H9 (cell line): ENCODE measurements at regions not wholly inside any gene's neighbourhood (a gene's known extent, or its start where the extent isn't known, plus 50 kb on each side); places are given as distances from the start of the nearest gene placed in this dataset.

ENCODE experiments used
- DNase-seq: peaks from one replicate; pipeline ENCODE4 v3.0.0-alpha.2; 2017
- H2AFZ ChIP-seq: one replicate; pipeline ENCODE4 v1.6.1; 2013; ENCODE audit warnings: mild to moderate bottlenecking, low read length, control low read depth, moderate library complexity
- H2AK5ac ChIP-seq: 2 replicates; pipeline ENCODE4 v1.6.1; 2013; ENCODE audit warnings: low read length, control low read depth, mixed read lengths; ENCODE audit not compliant: insufficient read length
- H2BK120ac ChIP-seq: one replicate; pipeline ENCODE4 v1.6.1; 2013; ENCODE audit warnings: low read depth, mild to moderate bottlenecking, low read length, control low read depth, inconsistent platforms; ENCODE audit not compliant: poor library complexity, severe bottlenecking
- H2BK12ac ChIP-seq: 2 replicates; pipeline ENCODE4 v1.6.1; 2013; ENCODE audit warnings: low read length, control low read depth, mixed read lengths, low read depth; ENCODE audit not compliant: insufficient read length
- H2BK15ac ChIP-seq: 2 replicates; pipeline ENCODE4 v1.6.1; 2013; ENCODE audit warnings: low read depth, low read length, control low read depth
- H2BK20ac ChIP-seq: one replicate; pipeline ENCODE4 v1.6.1; 2013; ENCODE audit warnings: low read depth, mild to moderate bottlenecking, low read length, control low read depth, inconsistent platforms; ENCODE audit not compliant: poor library complexity, severe bottlenecking
- H2BK5ac ChIP-seq: 2 replicates; pipeline ENCODE4 v1.6.1; 2013; ENCODE audit warnings: low read length, control low read depth, mixed read lengths; ENCODE audit not compliant: insufficient read length
- H3K14ac ChIP-seq: 2 replicates; pipeline ENCODE4 v1.6.1; 2013; ENCODE audit warnings: low read length, control low read depth; ENCODE audit not compliant: insufficient read depth
- H3K18ac ChIP-seq: 2 replicates; pipeline ENCODE4 v1.6.1; 2013; ENCODE audit warnings: low read depth, mild to moderate bottlenecking, mixed read lengths, low read length, control low read depth; ENCODE audit not compliant: insufficient read length
- H3K23ac ChIP-seq: 2 replicates; pipeline ENCODE4 v1.6.1; 2013; ENCODE audit warnings: low read length, control low read depth, mixed read lengths, low read depth; ENCODE audit not compliant: insufficient read length
- H3K23me2 ChIP-seq: 2 replicates; pipeline ENCODE4 v1.6.1; 2013; ENCODE audit warnings: low read depth, mild to moderate bottlenecking, mixed read lengths, low read length, control low read depth; ENCODE audit not compliant: insufficient read length, poor library complexity, severe bottlenecking
- H3K27ac ChIP-seq: 2 replicates; pipeline ENCODE4 v1.5.1; 2013; ENCODE audit warnings: low read length, control low read depth, mixed read lengths, low read depth; ENCODE audit not compliant: insufficient read length
- H3K27me3 ChIP-seq: 2 replicates; pipeline ENCODE4 v1.6.1; 2013; ENCODE audit warnings: low read length, control low read depth, inconsistent platforms; ENCODE audit not compliant: insufficient read depth
- H3K4ac ChIP-seq: 2 replicates; pipeline ENCODE4 v1.6.1; 2013; ENCODE audit warnings: low read depth, mild to moderate bottlenecking, control low read depth, inconsistent platforms, low read length, moderate library complexity
- H3K4me1 ChIP-seq: 2 replicates; pipeline ENCODE4 v1.6.1; 2013; ENCODE audit warnings: low read length, control low read depth, inconsistent platforms; ENCODE audit not compliant: insufficient read depth
- H3K4me2 ChIP-seq: 2 replicates; pipeline ENCODE4 v1.6.1; 2013; ENCODE audit warnings: low read length, control low read depth, mixed read lengths; ENCODE audit not compliant: insufficient read length, insufficient read depth
- H3K56ac ChIP-seq: 2 replicates; pipeline ENCODE4 v1.6.1; 2013; ENCODE audit warnings: low read depth, mild to moderate bottlenecking, mixed read lengths, low read length, control low read depth; ENCODE audit not compliant: insufficient read length
- H3K79me1 ChIP-seq: 2 replicates; pipeline ENCODE4 v1.6.1; 2013; ENCODE audit warnings: low read depth, mild to moderate bottlenecking, moderate library complexity, low read length, control low read depth, inconsistent platforms; ENCODE audit not compliant: insufficient read depth, poor library complexity, severe bottlenecking
- H3K79me2 ChIP-seq: 2 replicates; pipeline ENCODE4 v1.6.1; 2013; ENCODE audit warnings: low read length, control low read depth, inconsistent platforms; ENCODE audit not compliant: insufficient read depth
- H3K9ac ChIP-seq: 2 replicates; pipeline ENCODE4 v1.6.1; 2013; ENCODE audit warnings: low read length, control low read depth, mixed read lengths; ENCODE audit not compliant: insufficient read length; ENCODE audit errors: extremely low read depth
- H3K9me3 ChIP-seq: one replicate; pipeline ENCODE4 v1.6.1; 2013; ENCODE audit warnings: low read depth, low read length, inconsistent platforms; ENCODE audit not compliant: control insufficient read depth
- H3T11ph ChIP-seq: one replicate; pipeline ENCODE4 v1.6.1; 2013; ENCODE audit warnings: mild to moderate bottlenecking, low read length, control low read depth, inconsistent platforms
- H4K20me1 ChIP-seq: one replicate; pipeline ENCODE4 v1.6.1; 2013; ENCODE audit not compliant: control insufficient read depth, insufficient read length, insufficient read depth
- H4K5ac ChIP-seq: 2 replicates; pipeline ENCODE4 v1.6.1; 2013; ENCODE audit warnings: low read depth, mild to moderate bottlenecking, mixed read lengths, low read length, control low read depth; ENCODE audit not compliant: insufficient read length
- H4K8ac ChIP-seq: replicated peaks from 2 replicates; pipeline ENCODE4 v1.6.1; 2013; ENCODE audit warnings: low read length, control low read depth, mixed read lengths, low read depth; ENCODE audit not compliant: insufficient read length
- H4K91ac ChIP-seq: 2 replicates; pipeline ENCODE4 v1.6.1; 2013; ENCODE audit warnings: low read depth, mild to moderate bottlenecking, moderate library complexity, mixed read lengths, low read length, control low read depth; ENCODE audit not compliant: insufficient read length
- H3K27ac Mint-ChIP-seq, 3 experiments: 2 replicates in 2 of 3; 3 replicates in 1 of 3; pipeline ENCODE4 v1.8.0; 2020 to 2021; ENCODE audit warnings: mixed read lengths in 3 of 3, mild to moderate bottlenecking in 1 of 3, moderate library complexity in 1 of 3
- H3K27me3 Mint-ChIP-seq: 2 replicates; pipeline ENCODE4 v1.8.0; 2021; ENCODE audit warnings: low read depth, mild to moderate bottlenecking, moderate library complexity, mixed read lengths
- H3K36me3 Mint-ChIP-seq, 3 experiments: 2 replicates in 2 of 3; 3 replicates in 1 of 3; pipeline ENCODE4 v1.8.0; 2020 to 2021; ENCODE audit warnings: low read depth in 3 of 3, mixed read lengths in 3 of 3; ENCODE audit not compliant: insufficient read depth in 1 of 3
- H3K4me1 Mint-ChIP-seq, 2 experiments: 2 replicates each; pipeline ENCODE4 v1.8.0; 2020; ENCODE audit warnings: mixed read lengths in 2 of 2
- H3K4me3 Mint-ChIP-seq, 2 experiments: 2 replicates in 1 of 2; 3 replicates in 1 of 2; pipeline ENCODE4 v1.8.0; 2020 to 2021; ENCODE audit warnings: mild to moderate bottlenecking in 2 of 2, mixed read lengths in 2 of 2, moderate library complexity in 1 of 2
- H3K9me3 Mint-ChIP-seq, 2 experiments: 2 replicates in 1 of 2; 3 replicates in 1 of 2; pipeline ENCODE4 v1.8.0; 2020; ENCODE audit warnings: mild to moderate bottlenecking in 2 of 2, mixed read lengths in 2 of 2, moderate library complexity in 1 of 2
- CTCF ChIP-seq: fragments of 200-600 bp; sonication (generic); conservative IDR thresholded peaks from 3 replicates; pipeline ENCODE4 v1.8.0; 2021; ENCODE audit warnings: antibody characterized with exemption, mild to moderate bottlenecking
- WGBS: extraction: QIAGEN DNeasy Blood & Tissue Kit; methylation state at CpG from one replicate; pipeline ENCODE4 v1.1.7; 2013; ENCODE audit warnings: missing lambda C conversion rate, low lambda C conversion rate, mixed read lengths; ENCODE audit not compliant: insufficient read length; ENCODE audit errors: extremely low coverage; 5-methylcytosine and 5-hydroxymethylcytosine counted together

- no peak overlapping the region for H2AK5ac ChIP-seq
- H4K8ac ChIP-seq = no peak overlapping the region
- no peak overlapping the region for H3K9ac ChIP-seq
- peaks cover 31% of the 10 kb centered on the region for H3K27me3 Mint-ChIP-seq
- TF ChIP-seq CTCF = no peak
- no peak overlapping the region for H2BK12ac ChIP-seq
- H4K91ac ChIP-seq = no peak overlapping the region
- no peak overlapping the region for H4K5ac ChIP-seq
- H3K4me1 ChIP-seq = no peaks in the 10 kb centered on the region
- H3K23ac ChIP-seq = no peak overlapping the region
- no peak for DNase-seq
- H3T11ph ChIP-seq = no peak overlapping the region
- H3K14ac ChIP-seq = no peak overlapping the region
- H3K9me3 Mint-ChIP-seq = no peaks in the 10 kb centered on the region
- H3K4ac ChIP-seq = no peak overlapping the region
- no peak overlapping the region for H2BK20ac ChIP-seq
- H3K27ac ChIP-seq = no peak overlapping the region
- no peak overlapping the region for H2BK120ac ChIP-seq
- H3K56ac ChIP-seq = no peak overlapping the region
- no peaks in the 10 kb centered on the region for H3K9me3 ChIP-seq
- no CpG with 5 or more reads among the region's 3 CpGs for WGBS
- H3K18ac ChIP-seq = no peak overlapping the region
- H3K27ac Mint-ChIP-seq = no peak overlapping the region
- H2AFZ ChIP-seq = no peak overlapping the region
- no peaks in the 10 kb centered on the region for H3K36me3 Mint-ChIP-seq
- no peaks in the 10 kb centered on the region for H3K23me2 ChIP-seq
- no peaks in the 10 kb centered on the region; a peak in 1 of 4 replicates for H3K4me1 Mint-ChIP-seq
- H2BK5ac ChIP-seq = no peak overlapping the region
- H3K27me3 ChIP-seq = no peaks in the 10 kb centered on the region
- H3K79me2 ChIP-seq = no peaks in the 10 kb centered on the region
- no peaks in the 10 kb centered on the region for H4K20me1 ChIP-seq
- H3K4me2 ChIP-seq = no peak overlapping the region
- H3K79me1 ChIP-seq = no peaks in the 10 kb centered on the region
- H3K4me3 Mint-ChIP-seq = no peak overlapping the region
- no peak overlapping the region for H2BK15ac ChIP-seq
Measured at GRCh38 chr17:73940511-73940910, 263.0 kb upstream of the RPL38 start.
